ENCODE measurements at regions not wholly inside any gene's neighbourhood (a gene's known extent, or its start where the extent isn't known, plus 50 kb on each side); places are given as distances from the start of the nearest gene placed in this dataset.

- no peak overlapping the region for H3K4me3 ChIP-seq
- no peaks in the 10 kb centered on the region for H3K27me3 ChIP-seq
- H3K4me1 ChIP-seq, result no peaks in the 10 kb centered on the region
- no peaks in the 10 kb centered on the region for H3K9me3 ChIP-seq
- no peak for DNase-seq
- H3K27ac ChIP-seq, result no peak overlapping the region
- 50 to 75% (median 65%) methylated on average over 5 of the region's 5 CpGs for WGBS, 5 donors
- TF ChIP-seq EP300 (IDR thresholded peaks at IDR 0.05), result no peak
- TF ChIP-seq POLR2A (IDR thresholded peaks at IDR 0.05), result no peak
- TF ChIP-seq CTCF (IDR thresholded peaks at IDR 0.05), result no peak
- no peak for TF ChIP-seq POLR2AphosphoS5 (IDR thresholded peaks at IDR 0.05)
- H3K36me3 ChIP-seq, result no peaks in the 10 kb centered on the region
- intact Hi-C loops (cut with DNase I; ENCODE audit: low total_unique reads), result no loop called here
Measured at GRCh38 chr17:71926746-71927398, 193.9 kb upstream of the SOX9 start.

GRCh38 chr17:71933306-71933705 is 187.5 kb upstream of the SOX9 start:
- Histone ChIP-seq H3K27me3 (no peaks in the 10 kb centered on the region), H3K4me3 (no peak overlapping the region), H3K27ac (no peak overlapping the region), H3K4me1 (no peaks in the 10 kb centered on the region), H3K36me3 (no peaks in the 10 kb centered on the region), H3K9me3 (no peaks in the 10 kb centered on the region)
- no peak for DNase-seq
- intact Hi-C loops (cut with DNase I; ENCODE audit: low total_unique reads), result no loop called here
- TF ChIP-seq CTCF (IDR thresholded peaks at IDR 0.05) (no peak), POLR2A (IDR thresholded peaks at IDR 0.05) (no peak), POLR2AphosphoS5 (IDR thresholded peaks at IDR 0.05) (no peak), EP300 (IDR thresholded peaks at IDR 0.05) (no peak)
- 83 to 88% (median 85%) methylated on average over 3 of the region's 3 CpGs for WGBS, 5 donors

DNA sequence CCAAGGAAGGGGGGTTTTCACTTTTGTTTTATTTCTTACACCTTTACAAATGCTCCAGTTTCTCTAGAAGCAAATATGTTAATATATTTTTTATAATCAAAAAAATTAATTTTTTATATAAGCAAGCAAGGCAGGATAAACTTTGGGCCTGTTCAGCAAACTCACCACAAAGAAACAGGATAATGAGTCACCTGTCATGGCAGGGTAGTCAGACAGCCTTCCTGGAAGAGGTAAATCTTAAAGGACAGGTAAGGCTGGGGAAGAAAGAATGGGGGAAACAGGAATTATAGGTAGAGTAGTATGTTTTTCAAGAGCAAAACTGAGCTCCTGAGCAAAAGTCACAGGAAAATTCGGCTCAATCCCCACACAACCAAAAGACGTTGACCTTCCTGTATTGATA is 186.3 kb upstream of the SOX9 start:
- no peaks in the 10 kb centered on the region for H3K4me1 ChIP-seq
- no peaks in the 10 kb centered on the region for H3K9me3 ChIP-seq
- TF ChIP-seq EP300 (IDR thresholded peaks at IDR 0.05), result no peak
- no peak for TF ChIP-seq POLR2A (IDR thresholded peaks at IDR 0.05)
- TF ChIP-seq POLR2AphosphoS5 (IDR thresholded peaks at IDR 0.05), result no peak
- TF ChIP-seq CTCF (IDR thresholded peaks at IDR 0.05), result no peak
- WGBS, 5 donors, result 85 to 89% (median 87%) methylated on average over 2 of the region's 2 CpGs
- no peak for DNase-seq
- H3K27me3 ChIP-seq, result no peaks in the 10 kb centered on the region
- H3K4me3 ChIP-seq, result no peak overlapping the region
- intact Hi-C loops (cut with DNase I; ENCODE audit: low total_unique reads), result no loop called here
- H3K27ac ChIP-seq, result no peak overlapping the region
- no peaks in the 10 kb centered on the region for H3K36me3 ChIP-seq

DNA sequence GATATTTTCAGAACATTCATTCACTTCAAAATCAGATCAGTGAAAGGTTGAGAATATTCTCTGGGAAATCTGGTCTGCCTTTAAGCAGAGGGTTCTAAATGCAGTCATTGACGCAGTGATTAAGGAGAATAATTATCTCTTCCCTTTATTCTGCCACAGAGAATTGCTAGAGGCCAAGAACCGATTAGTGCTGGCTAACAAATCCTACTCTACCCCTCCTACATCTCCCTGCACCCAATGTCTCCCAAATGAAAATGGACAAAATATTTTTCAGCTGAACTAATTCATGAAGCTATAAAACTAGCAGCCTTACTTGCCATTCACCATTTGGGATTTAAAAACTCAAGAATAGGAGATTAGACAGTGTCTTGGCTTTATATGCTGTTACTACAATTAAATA is 185.5 kb upstream of the SOX9 start:
- DNase-seq, result no peak
- TF ChIP-seq CTCF (IDR thresholded peaks at IDR 0.05), result no peak
- TF ChIP-seq POLR2AphosphoS5 (IDR thresholded peaks at IDR 0.05), result no peak
- no peak for TF ChIP-seq EP300 (IDR thresholded peaks at IDR 0.05)
- no peak for TF ChIP-seq POLR2A (IDR thresholded peaks at IDR 0.05)
- H3K4me1 ChIP-seq, result no peaks in the 10 kb centered on the region
- no peaks in the 10 kb centered on the region for H3K9me3 ChIP-seq
- no peak overlapping the region for H3K27ac ChIP-seq
- intact Hi-C loops (cut with DNase I; ENCODE audit: low total_unique reads), result no loop called here
- H3K4me3 ChIP-seq, result no peak overlapping the region
- WGBS, 5 donors, result 70 to 88% (median 77%) methylated on average over 2 of the region's 2 CpGs
- no peaks in the 10 kb centered on the region for H3K27me3 ChIP-seq
- no peaks in the 10 kb centered on the region for H3K36me3 ChIP-seq

Measured in stomach (tissue), 8 donors.